ENCODE measurements at regions not wholly inside any gene's neighbourhood (a gene's known extent, or its start where the extent isn't known, plus 50 kb on each side); places are given as distances from the start of the nearest gene placed in this dataset.

- no peak overlapping the region for H3K4me3 ChIP-seq (replicated peaks; ENCODE audit: low read depth, low read length)
- DNase-seq (ENCODE audit: low read depth): no peak
- TF ChIP-seq, protein P1, sequence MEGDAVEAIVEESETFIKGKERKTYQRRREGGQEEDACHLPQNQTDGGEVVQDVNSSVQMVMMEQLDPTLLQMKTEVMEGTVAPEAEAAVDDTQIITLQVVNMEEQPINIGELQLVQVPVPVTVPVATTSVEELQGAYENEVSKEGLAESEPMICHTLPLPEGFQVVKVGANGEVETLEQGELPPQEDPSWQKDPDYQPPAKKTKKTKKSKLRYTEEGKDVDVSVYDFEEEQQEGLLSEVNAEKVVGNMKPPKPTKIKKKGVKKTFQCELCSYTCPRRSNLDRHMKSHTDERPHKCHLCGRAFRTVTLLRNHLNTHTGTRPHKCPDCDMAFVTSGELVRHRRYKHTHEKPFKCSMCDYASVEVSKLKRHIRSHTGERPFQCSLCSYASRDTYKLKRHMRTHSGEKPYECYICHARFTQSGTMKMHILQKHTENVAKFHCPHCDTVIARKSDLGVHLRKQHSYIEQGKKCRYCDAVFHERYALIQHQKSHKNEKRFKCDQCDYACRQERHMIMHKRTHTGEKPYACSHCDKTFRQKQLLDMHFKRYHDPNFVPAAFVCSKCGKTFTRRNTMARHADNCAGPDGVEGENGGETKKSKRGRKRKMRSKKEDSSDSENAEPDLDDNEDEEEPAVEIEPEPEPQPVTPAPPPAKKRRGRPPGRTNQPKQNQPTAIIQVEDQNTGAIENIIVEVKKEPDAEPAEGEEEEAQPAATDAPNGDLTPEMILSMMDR (IDR thresholded peaks at IDR 0.05; ENCODE audit: low read length, missing control alignments): no peak
These were observed 574.1 kb upstream of the ID2 start for GRCh38 chr2:8107621-8108378.

DNA sequence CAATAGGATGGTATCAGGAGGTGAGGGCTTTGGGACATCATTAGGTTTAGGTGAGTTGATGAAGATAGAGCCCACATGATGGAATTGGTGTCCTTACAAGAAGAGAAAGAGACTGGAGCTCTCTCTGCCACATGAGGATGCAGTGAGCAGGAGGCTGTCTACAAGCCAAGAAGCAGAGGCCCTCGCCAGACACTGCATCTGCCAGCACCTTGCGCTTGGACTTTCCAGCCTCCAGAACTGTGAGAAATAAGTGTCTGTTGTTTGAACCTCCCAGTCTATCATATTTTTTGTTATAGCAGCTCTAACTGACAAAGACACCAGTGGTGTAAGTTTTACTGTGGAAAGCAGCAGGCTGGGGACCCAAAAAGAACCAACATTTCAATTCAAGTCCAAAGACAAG is 571.1 kb upstream of the ID2 start:
- TF ChIP-seq, protein P1 (IDR thresholded peaks at IDR 0.05; ENCODE audit: low read length, missing control alignments): no peak
- DNase-seq (ENCODE audit: low read depth): no peak
- no peak overlapping the region for H3K4me3 ChIP-seq (replicated peaks; ENCODE audit: low read depth, low read length)

DNA sequence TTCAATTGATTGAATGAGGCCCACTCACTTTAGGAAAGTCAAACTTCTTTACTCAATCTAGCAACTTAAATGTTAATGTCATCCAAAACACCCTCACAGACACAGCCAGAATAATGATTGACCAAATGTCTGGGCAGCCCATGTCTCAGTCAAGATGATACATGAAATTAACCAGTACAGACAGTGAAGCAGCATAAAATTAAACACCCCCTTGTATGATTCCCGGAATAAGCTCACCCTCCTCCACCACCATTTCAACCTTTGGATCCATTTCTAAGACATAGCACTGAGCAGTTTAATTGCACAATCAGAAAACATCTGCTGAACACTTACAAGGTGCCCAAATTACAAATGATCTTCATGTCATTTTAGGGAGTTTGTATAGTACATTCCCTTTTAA is 570.7 kb upstream of the ID2 start:
- TF ChIP-seq, protein P1 (IDR thresholded peaks at IDR 0.05; ENCODE audit: low read length, missing control alignments): no peak
- DNase-seq (ENCODE audit: low read depth): no peak
- no peak overlapping the region for H3K4me3 ChIP-seq (replicated peaks; ENCODE audit: low read depth, low read length)

DNA sequence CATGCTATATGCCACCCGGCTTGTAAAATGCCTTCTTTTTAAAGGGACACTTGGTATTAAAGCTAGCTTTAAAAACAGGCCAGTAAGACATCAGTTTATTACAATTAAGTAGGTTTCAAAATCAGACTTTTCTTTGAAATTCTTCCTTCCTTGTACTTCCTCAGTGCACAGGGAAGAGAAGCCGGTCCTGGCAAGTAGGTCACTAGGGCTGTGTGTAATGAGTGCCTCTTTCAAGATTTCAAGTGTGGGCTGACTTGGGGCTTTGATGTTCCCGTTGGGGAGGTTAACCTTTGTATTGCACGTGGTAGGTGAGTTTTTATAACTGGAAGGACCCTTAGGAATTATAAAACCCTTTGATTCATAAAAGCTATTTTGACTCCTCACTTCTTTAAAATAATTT is 566.4 kb upstream of the ID2 start:
- no peak overlapping the region for H3K4me3 ChIP-seq (replicated peaks; ENCODE audit: low read depth, low read length)
- TF ChIP-seq, protein P1 (IDR thresholded peaks at IDR 0.05; ENCODE audit: low read length, missing control alignments): no peak
- DNase-seq (ENCODE audit: low read depth): no peak

- no peak for DNase-seq (ENCODE audit: low read depth)
- no peak overlapping the region for H3K4me3 ChIP-seq (replicated peaks; ENCODE audit: low read depth, low read length)
- TF ChIP-seq, protein P1 (IDR thresholded peaks at IDR 0.05; ENCODE audit: low read length, missing control alignments): no peak
These were observed 565.9 kb upstream of the ID2 start for GRCh38 chr2:8115966-8116365.

- no peak overlapping the region for H3K4me3 ChIP-seq (replicated peaks; ENCODE audit: low read depth, low read length)
- DNase-seq (ENCODE audit: low read depth): no peak
- TF ChIP-seq, protein P1 (IDR thresholded peaks at IDR 0.05; ENCODE audit: low read length, missing control alignments): no peak
These were observed 565.2 kb upstream of the ID2 start for GRCh38 chr2:8116661-8117060.

All from fibroblast of pulmonary artery (primary cell).